ENCODE measurements at regions not wholly inside any gene's neighbourhood (a gene's known extent, or its start where the extent isn't known, plus 50 kb on each side); places are given as distances from the start of the nearest gene placed in this dataset.

GRCh38 chr18:28342231-28342630 lies 165.3 kb upstream of the CDH2 start:
- Histone ChIP-seq H3K4me1 (ENCODE audit: insufficient read depth, low read length) (no peaks in the 10 kb centered on the region), H3K4me2 (ENCODE audit: insufficient read depth, low read length) (no peak overlapping the region), H3K79me2 (ENCODE audit: insufficient read depth, low read length) (no peaks in the 10 kb centered on the region), H3K4me3 (ENCODE audit: low read depth in 1 of 2, low read length in 2 of 2) (no peak overlapping the region), H4K20me1 (ENCODE audit: insufficient read depth, low read length) (no peaks in the 10 kb centered on the region), H3K27me3 (ENCODE audit: insufficient read depth, low read length, poor library complexity) (no peaks in the 10 kb centered on the region), H3K27ac (ENCODE audit: low read length) (no peak overlapping the region), H2AFZ (ENCODE audit: low read depth, low read length) (no peak overlapping the region), H3K9me3 (ENCODE audit: insufficient read depth, low read length, severe bottlenecking) (no peaks in the 10 kb centered on the region), H3K36me3 (ENCODE audit: insufficient read depth, low read length) (no peaks in the 10 kb centered on the region), H3K9ac (ENCODE audit: low read depth, low read length) (no peak overlapping the region)
- ATAC-seq (ENCODE audit: insufficient read depth, low read depth) (no peak), DNase-seq (no peak)
- TF ChIP-seq EZH2 (IDR thresholded peaks at IDR 0.05; ENCODE audit: borderline replicate concordance, low read depth, low read length, severe bottlenecking) (no peak), CTCF (IDR thresholded peaks at IDR 0.05; ENCODE audit: borderline replicate concordance, extremely low read depth, low read length, poor library complexity, severe bottlenecking) (no peak)

GRCh38 chr18:28338316-28338715 lies 161.4 kb upstream of the CDH2 start:
- H3K27ac ChIP-seq (ENCODE audit: low read length), result no peak overlapping the region
- no peaks in the 10 kb centered on the region for H3K27me3 ChIP-seq (ENCODE audit: insufficient read depth, low read length, poor library complexity)
- ATAC-seq (ENCODE audit: insufficient read depth, low read depth) (no peak), DNase-seq (no peak)
- TF ChIP-seq EZH2 (IDR thresholded peaks at IDR 0.05; ENCODE audit: borderline replicate concordance, low read depth, low read length, severe bottlenecking) (no peak), CTCF (IDR thresholded peaks at IDR 0.05; ENCODE audit: borderline replicate concordance, extremely low read depth, low read length, poor library complexity, severe bottlenecking) (no peak)
- H3K9ac ChIP-seq (ENCODE audit: low read depth, low read length), result no peak overlapping the region
- H3K4me3 ChIP-seq (ENCODE audit: low read depth in 1 of 2, low read length in 2 of 2), result no peak overlapping the region
- no peak overlapping the region for H3K4me2 ChIP-seq (ENCODE audit: insufficient read depth, low read length)
- H3K79me2 ChIP-seq (ENCODE audit: insufficient read depth, low read length), result no peaks in the 10 kb centered on the region
- no peaks in the 10 kb centered on the region for H4K20me1 ChIP-seq (ENCODE audit: insufficient read depth, low read length)
- H2AFZ ChIP-seq (ENCODE audit: low read depth, low read length), result no peak overlapping the region
- no peaks in the 10 kb centered on the region for H3K4me1 ChIP-seq (ENCODE audit: insufficient read depth, low read length)
- H3K9me3 ChIP-seq (ENCODE audit: insufficient read depth, low read length, severe bottlenecking), result peaks cover 2% of the 10 kb centered on the region
- H3K36me3 ChIP-seq (ENCODE audit: insufficient read depth, low read length), result no peaks in the 10 kb centered on the region

GRCh38 chr18:28334516-28334915 lies 157.6 kb upstream of the CDH2 start:
- TF ChIP-seq EZH2 (IDR thresholded peaks at IDR 0.05; ENCODE audit: borderline replicate concordance, low read depth, low read length, severe bottlenecking) (no peak), CTCF (IDR thresholded peaks at IDR 0.05; ENCODE audit: borderline replicate concordance, extremely low read depth, low read length, poor library complexity, severe bottlenecking) (no peak)
- H3K4me2 ChIP-seq (ENCODE audit: insufficient read depth, low read length), result no peak overlapping the region
- H3K79me2 ChIP-seq (ENCODE audit: insufficient read depth, low read length), result no peaks in the 10 kb centered on the region
- H3K4me3 ChIP-seq (ENCODE audit: low read depth in 1 of 2, low read length in 2 of 2), result no peak overlapping the region
- no peaks in the 10 kb centered on the region for H4K20me1 ChIP-seq (ENCODE audit: insufficient read depth, low read length)
- H3K4me1 ChIP-seq (ENCODE audit: insufficient read depth, low read length), result no peaks in the 10 kb centered on the region
- no peaks in the 10 kb centered on the region for H3K27me3 ChIP-seq (ENCODE audit: insufficient read depth, low read length, poor library complexity)
- peaks cover 2% of the 10 kb centered on the region for H3K9me3 ChIP-seq (ENCODE audit: insufficient read depth, low read length, severe bottlenecking)
- H3K36me3 ChIP-seq (ENCODE audit: insufficient read depth, low read length), result no peaks in the 10 kb centered on the region
- no peak for DNase-seq
- H3K9ac ChIP-seq (ENCODE audit: low read depth, low read length), result no peak overlapping the region
- H2AFZ ChIP-seq (ENCODE audit: low read depth, low read length), result no peak overlapping the region
- H3K27ac ChIP-seq (ENCODE audit: low read length), result no peak overlapping the region
- ATAC-seq (ENCODE audit: insufficient read depth, low read depth), result no peak

- Histone ChIP-seq H3K4me1 (ENCODE audit: insufficient read depth, low read length) (no peaks in the 10 kb centered on the region), H3K9ac (ENCODE audit: low read depth, low read length) (no peak overlapping the region), H3K4me2 (ENCODE audit: insufficient read depth, low read length) (no peak overlapping the region), H3K79me2 (ENCODE audit: insufficient read depth, low read length) (no peaks in the 10 kb centered on the region), H3K27me3 (ENCODE audit: insufficient read depth, low read length, poor library complexity) (no peaks in the 10 kb centered on the region), H3K27ac (ENCODE audit: low read length) (no peak overlapping the region), H3K9me3 (ENCODE audit: insufficient read depth, low read length, severe bottlenecking) (peaks cover 2% of the 10 kb centered on the region), H3K4me3 (ENCODE audit: low read depth in 1 of 2, low read length in 2 of 2) (no peak overlapping the region), H3K36me3 (ENCODE audit: insufficient read depth, low read length) (no peaks in the 10 kb centered on the region), H2AFZ (ENCODE audit: low read depth, low read length) (no peak overlapping the region), H4K20me1 (ENCODE audit: insufficient read depth, low read length) (no peaks in the 10 kb centered on the region)
- no peak for TF ChIP-seq EZH2 (IDR thresholded peaks at IDR 0.05; ENCODE audit: borderline replicate concordance, low read depth, low read length, severe bottlenecking)
- TF ChIP-seq CTCF (IDR thresholded peaks at IDR 0.05; ENCODE audit: borderline replicate concordance, extremely low read depth, low read length, poor library complexity, severe bottlenecking), result no peak
- DNase-seq (no peak), ATAC-seq (ENCODE audit: insufficient read depth, low read depth) (no peak)
Observed at GRCh38 chr18:28332071-28332470, 155.1 kb upstream of the CDH2 start.
